ENCODE measurements at regions not wholly inside any gene's neighbourhood (a gene's known extent, or its start where the extent isn't known, plus 50 kb on each side); places are given as distances from the start of the nearest gene placed in this dataset.

DNA sequence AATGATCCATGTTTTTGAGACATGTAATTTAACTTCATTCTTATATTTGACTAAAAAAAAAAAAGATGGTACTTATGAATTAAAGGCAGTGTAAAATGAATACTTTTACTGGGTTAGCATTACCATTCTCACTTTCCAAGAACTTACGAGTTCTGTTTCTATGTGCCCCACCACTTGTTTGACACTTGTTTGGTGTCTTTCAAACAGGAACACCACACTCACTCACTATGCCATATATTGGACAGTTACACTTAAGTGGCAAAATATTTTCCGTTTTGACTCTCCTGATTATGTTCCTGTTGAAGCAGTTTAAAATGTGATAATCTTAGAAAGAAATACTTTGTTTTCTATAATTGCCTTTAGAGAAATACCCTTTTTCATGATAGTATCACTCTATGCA, 56.6 kb upstream of the ATXN7L3B start:
- no peak for DNase-seq (ENCODE audit: low read depth)

DNA sequence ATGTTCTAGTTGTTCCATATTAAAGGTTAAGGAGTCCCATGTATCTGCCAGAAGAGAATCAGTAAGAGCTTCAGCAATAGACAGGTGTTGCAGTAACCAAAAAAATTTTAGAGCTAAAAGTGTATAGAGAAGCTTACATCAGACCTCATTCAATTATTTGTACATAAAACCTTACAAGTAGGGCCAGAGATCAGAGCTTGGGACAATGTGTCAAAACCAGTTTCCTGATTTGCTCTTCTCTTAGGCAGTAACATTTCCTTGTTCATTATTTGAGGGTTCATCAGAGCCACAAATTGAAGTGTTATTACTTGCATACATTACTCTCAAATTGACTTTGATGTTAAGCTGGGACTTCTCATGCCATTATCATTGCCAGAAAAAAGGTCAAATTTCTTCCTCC, 55.5 kb upstream of the ATXN7L3B start:
- DNase-seq (ENCODE audit: low read depth), result no peak

DNA sequence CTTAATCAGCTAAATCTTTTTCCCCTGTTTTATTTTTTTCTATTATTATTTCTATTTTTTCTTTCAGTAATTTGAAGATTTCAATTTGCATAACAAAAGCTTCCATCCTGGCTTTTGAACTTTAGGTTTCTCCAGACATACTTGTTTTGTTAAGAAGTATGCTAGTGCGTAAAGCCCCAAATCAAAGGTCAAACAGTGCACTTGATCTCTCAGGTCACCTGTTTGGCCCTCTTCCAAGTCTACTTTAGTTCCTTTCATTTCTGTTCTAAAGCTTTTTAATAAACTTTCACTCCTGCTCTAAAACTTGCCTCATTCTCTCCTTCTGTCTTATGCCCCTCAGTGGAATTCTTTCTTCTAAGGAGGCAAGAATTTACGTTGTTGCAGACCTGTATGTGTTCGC, 54.6 kb upstream of the ATXN7L3B start:
- no peak for DNase-seq (ENCODE audit: low read depth)

Data from amniotic epithelial cell (primary cell).